ENCODE measurements at regions not wholly inside any gene's neighbourhood (a gene's known extent, or its start where the extent isn't known, plus 50 kb on each side); places are given as distances from the start of the nearest gene placed in this dataset.
"Not testable (repeated sequence)": the region's sequence is repeated elsewhere in the genome, so short reads cannot be mapped to it uniquely, and the experiment has no call there.

DNA sequence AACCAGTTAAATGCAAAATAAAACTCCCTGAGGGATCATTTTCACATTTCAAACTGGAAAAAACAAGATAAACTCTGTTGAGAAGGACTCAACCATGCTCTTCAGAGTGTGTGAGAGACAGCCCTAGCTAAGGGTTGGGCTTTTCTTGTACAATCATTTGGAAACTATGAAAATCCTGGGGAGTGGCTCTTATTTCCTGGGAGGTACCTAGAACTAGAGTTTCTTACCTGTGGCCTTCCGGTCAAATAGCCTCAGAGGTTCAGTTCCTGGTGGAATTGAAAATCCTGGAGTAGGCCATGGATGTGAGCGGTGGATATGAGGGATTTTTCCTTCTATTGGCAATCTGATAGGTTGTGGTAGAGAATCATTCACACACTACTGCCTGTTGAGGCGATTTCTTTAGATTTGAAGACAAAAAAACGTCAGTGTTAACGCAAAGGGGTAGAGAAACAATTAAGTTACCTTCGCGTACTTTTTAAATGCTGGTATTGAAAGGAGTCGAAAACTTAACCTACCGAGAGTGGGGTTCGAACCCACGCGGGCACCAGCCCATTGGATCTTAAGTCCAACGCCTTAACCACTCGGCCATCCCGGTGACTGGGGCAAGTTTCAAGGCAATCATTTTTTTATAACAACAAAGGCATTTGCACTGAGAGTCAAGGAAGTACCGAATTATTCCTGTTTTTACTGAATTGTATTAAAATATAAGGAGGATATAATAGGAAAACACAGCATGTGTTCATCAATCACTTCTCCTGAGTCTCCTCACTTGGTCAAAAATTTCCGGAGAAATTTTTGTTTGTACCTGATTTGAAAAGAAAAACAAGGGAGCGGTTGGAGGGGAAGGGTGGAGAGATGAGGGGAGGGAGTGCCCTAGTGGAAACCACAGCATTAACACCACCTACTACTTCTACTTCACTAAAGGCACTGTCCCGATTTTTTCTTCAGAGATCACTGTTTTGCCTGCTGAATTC is 191.3 kb downstream of the OR2B2 start:
- peak; percentile 27 for DNase-seq (ENCODE audit: low read depth)
- TF ChIP-seq, protein P1, sequence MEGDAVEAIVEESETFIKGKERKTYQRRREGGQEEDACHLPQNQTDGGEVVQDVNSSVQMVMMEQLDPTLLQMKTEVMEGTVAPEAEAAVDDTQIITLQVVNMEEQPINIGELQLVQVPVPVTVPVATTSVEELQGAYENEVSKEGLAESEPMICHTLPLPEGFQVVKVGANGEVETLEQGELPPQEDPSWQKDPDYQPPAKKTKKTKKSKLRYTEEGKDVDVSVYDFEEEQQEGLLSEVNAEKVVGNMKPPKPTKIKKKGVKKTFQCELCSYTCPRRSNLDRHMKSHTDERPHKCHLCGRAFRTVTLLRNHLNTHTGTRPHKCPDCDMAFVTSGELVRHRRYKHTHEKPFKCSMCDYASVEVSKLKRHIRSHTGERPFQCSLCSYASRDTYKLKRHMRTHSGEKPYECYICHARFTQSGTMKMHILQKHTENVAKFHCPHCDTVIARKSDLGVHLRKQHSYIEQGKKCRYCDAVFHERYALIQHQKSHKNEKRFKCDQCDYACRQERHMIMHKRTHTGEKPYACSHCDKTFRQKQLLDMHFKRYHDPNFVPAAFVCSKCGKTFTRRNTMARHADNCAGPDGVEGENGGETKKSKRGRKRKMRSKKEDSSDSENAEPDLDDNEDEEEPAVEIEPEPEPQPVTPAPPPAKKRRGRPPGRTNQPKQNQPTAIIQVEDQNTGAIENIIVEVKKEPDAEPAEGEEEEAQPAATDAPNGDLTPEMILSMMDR (IDR thresholded peaks at IDR 0.05; ENCODE audit: insufficient read depth, low read depth, low read length), result no peak
- no peak overlapping the region for H3K4me3 ChIP-seq (ENCODE audit: low read depth, low read length)

DNA sequence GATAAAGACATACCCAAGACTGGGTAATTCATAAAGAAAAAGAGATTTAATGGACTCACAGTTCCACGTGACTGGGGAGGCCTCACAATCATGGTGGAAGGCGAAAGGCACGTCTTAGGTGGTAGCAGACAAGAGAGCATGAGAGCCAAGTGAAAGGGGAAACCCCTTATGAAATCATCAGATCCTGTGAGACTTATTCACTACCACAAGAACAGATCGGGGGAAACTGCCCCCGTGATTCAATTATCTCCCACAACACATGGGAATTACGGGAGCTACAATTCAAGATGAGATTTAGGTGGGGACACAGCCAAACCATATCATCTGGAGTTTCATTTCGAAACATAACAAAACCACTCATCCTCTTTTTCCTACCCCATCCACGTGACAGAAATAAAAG is 193.2 kb downstream of the OR2B2 start:
- not testable (repeated sequence) for H3K4me3 ChIP-seq (ENCODE audit: low read depth, low read length); DNase-seq (ENCODE audit: low read depth)

DNA sequence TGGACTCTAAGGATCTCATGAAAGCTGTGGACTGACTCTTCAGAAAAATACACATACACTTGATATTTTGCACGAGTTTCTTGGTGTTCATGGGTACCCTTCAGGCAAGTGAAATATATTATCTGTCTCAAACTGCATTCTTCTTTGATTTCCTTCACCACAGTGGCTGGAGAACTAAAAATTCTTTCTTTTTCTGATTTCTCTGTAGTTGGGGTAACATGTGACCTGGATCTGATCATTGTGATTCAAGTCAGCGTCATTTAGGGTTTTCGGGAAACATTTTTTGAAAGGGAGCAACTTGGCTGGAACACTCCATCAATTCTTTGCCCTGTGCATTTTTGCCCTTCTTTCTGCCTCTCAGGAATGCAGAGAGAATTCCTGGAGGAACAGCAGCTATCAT is 205.8 kb downstream of the OR2B2 start:
- no peak overlapping the region for H3K4me3 ChIP-seq (ENCODE audit: low read depth, low read length)
- no peak for DNase-seq (ENCODE audit: low read depth)
- TF ChIP-seq, protein P1 (IDR thresholded peaks at IDR 0.05; ENCODE audit: insufficient read depth, low read depth, low read length), result no peak

DNA sequence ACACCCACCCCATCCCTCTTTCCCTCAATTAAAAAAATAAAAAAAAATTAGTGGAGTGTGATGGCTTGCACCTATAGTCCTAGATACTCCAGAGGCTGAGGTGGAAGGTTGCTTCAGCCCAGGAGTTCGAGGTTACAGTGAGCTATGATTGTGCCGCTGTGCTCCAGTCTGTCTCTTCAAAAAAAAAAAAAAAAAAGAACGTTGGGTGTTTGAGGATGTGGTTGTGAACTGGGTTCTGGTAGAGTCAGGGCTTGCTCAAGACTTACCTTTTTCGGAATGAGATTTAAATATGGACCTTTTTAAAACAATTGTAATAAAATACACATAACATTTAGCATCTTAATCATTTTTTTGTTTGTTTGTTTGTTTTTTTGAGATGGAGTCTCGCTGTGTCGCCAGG is 211.9 kb downstream of the OR2B2 start:
- no peak overlapping the region for H3K4me3 ChIP-seq (ENCODE audit: low read depth, low read length)
- TF ChIP-seq, protein P1 (IDR thresholded peaks at IDR 0.05; ENCODE audit: insufficient read depth, low read depth, low read length), result no peak
- no peak for DNase-seq (ENCODE audit: low read depth)

DNA sequence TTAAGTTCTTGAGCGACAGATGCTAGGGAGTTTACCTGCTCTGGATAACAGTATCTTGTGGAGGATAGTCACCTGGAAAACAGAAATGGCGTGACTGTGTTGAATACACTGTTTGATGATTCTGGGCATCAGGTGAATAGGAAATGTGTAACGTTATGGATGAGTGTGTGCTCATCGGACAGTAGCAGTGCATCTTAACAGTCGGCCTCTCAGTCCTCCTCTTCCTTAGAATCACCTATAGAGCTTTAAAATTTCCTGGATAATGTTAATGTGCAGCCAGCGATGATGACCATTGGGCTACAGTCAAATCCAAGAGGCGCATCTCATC is 217.7 kb downstream of the OR2B2 start:
- H3K4me3 ChIP-seq (ENCODE audit: low read depth, low read length), result no peak overlapping the region

DNA sequence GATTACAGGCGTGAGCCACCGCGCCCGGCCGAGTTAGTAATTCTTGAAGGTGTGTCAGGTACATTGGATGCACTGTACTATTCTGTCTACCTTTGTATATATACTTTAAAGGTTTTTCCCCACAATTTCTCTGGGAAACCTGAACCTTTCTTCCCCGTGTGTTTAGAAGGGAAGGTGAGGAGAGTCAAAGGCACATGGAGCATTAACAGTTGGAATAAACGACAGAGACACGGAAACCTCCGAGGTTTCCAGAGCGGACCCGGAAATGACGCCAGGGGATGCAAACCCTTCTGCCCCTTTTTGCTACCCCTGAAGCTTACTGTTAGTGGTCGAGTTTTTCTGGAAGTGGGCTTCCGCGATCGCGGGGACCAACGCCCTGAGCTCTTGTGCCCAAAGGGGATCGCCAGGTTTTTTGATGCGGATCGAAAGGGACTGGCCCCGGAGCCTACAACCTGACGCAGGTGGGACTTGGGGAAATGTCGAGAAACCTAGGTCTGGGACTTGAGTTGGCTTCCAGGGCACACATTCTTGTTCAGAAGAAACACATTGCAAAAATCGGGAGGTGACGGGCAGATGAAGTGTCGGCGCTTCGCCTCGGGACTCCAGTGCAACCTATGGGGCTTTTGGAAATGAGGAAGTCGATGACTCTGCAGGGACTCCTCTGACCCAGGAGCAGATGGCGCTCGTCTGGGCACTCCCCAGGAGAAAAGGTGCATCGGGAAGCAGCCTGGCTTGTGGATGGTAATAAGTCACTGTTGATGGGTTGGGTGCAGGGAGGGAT is 218.2 kb downstream of the OR2B2 start:
- no peak for DNase-seq (ENCODE audit: low read depth)
- peak overlapping the region; percentile 56 for H3K4me3 ChIP-seq (ENCODE audit: low read depth, low read length)
- TF ChIP-seq, protein P1 (IDR thresholded peaks at IDR 0.05; ENCODE audit: insufficient read depth, low read depth, low read length), result no peak

More for the DNA sequence above, 217.7 kb downstream of the OR2B2 start:
- DNase-seq (ENCODE audit: low read depth), result no peak
- TF ChIP-seq, protein P1 (IDR thresholded peaks at IDR 0.05; ENCODE audit: insufficient read depth, low read depth, low read length), result no peak

DNA sequence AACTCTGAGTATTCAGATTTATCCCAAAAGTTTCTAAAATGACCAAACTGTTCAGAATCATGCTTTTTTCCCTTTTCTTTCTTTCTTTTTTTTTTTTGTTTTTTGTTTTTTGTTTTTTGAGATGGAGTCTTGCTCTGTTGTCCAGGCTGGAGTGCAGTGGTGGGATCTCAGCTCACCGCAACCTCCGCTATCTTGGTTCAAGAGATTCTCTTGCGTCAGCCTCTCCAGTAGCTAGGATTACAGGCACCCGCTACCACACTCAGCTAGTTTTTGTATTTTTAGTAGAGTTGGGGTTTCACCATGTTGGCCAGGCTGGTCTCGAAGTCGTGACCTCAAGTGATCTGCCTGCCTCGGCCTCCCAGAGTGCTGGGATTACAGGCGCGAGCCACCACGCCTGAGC is 219.2 kb upstream of the ZNF184 start:
- not testable (repeated sequence) for DNase-seq (ENCODE audit: low read depth); H3K4me3 ChIP-seq (ENCODE audit: low read depth, low read length)

All from fibroblast of villous mesenchyme (primary cell).